GM12874 (cell line): ENCODE measurements at regions not wholly inside any gene's neighbourhood (a gene's known extent, or its start where the extent isn't known, plus 50 kb on each side); places are given as distances from the start of the nearest gene placed in this dataset.

Experiments
- CTCF ChIP-seq: IDR thresholded peaks from 2 replicates; pipeline ENCODE4 v1.5.1; 2011; ENCODE audit warnings: low read depth, mild to moderate bottlenecking, control low read depth, low read length, moderate library complexity; ENCODE audit not compliant: insufficient read depth

- no peak for TF ChIP-seq CTCF
Observed at GRCh38 chr12:94793191-94793595, 142.8 kb upstream of the TMCC3 start.

- no peak for TF ChIP-seq CTCF
Observed at GRCh38 chr12:94792693-94793092, 142.3 kb upstream of the TMCC3 start.

- TF ChIP-seq CTCF = no peak
Observed at GRCh38 chr12:94791933-94792332, 141.6 kb upstream of the TMCC3 start.

- TF ChIP-seq CTCF = no peak
Observed at GRCh38 chr12:94790825-94791224, 140.5 kb upstream of the TMCC3 start.

- TF ChIP-seq CTCF = no peak
Observed at GRCh38 chr12:94790370-94790769, 140.0 kb upstream of the TMCC3 start.

GRCh38 chr12:94789510-94790225 lies 139.3 kb upstream of the TMCC3 start:
- TF ChIP-seq CTCF = no peak

GRCh38 chr12:94788298-94788697 lies 137.9 kb upstream of the TMCC3 start:
- no peak for TF ChIP-seq CTCF
